RWPE1 (cell line): ENCODE measurements at regions not wholly inside any gene's neighbourhood (a gene's known extent, or its start where the extent isn't known, plus 50 kb on each side); places are given as distances from the start of the nearest gene placed in this dataset.

ENCODE experiments used
- CTCF ChIA-PET: fragments of 350-600 bp; sonication (Branson Sonifier 250); formaldehyde crosslinking; extraction: SDS; loops from one replicate; lab custom pipeline; 2021; lab: Yijun Ruan, JAX
- POLR2A ChIA-PET: fragments of 400-600 bp; formaldehyde crosslinking; extraction: SDS; loops from one replicate; lab custom pipeline; 2020; ENCODE audit warnings: antibody characterized with exemption; ENCODE audit not compliant: low non-redundant PET; lab: Yijun Ruan, JAX
- DNase-seq: peaks from one replicate; pipeline ENCODE4 v3.0.0; 2012; ENCODE audit warnings: low spot score
- H3K27ac ChIP-seq: fragments of 450-650 bp; 2 replicates; pipeline ENCODE4 v1.5.1; 2017
- TF ChIP-seq, protein P1 (sequence below): fragments of 450-650 bp; conservative IDR thresholded peaks from 2 replicates; pipeline ENCODE4 v1.5.1; 2017; ENCODE audit warnings: low read depth, mild to moderate bottlenecking

DNA sequence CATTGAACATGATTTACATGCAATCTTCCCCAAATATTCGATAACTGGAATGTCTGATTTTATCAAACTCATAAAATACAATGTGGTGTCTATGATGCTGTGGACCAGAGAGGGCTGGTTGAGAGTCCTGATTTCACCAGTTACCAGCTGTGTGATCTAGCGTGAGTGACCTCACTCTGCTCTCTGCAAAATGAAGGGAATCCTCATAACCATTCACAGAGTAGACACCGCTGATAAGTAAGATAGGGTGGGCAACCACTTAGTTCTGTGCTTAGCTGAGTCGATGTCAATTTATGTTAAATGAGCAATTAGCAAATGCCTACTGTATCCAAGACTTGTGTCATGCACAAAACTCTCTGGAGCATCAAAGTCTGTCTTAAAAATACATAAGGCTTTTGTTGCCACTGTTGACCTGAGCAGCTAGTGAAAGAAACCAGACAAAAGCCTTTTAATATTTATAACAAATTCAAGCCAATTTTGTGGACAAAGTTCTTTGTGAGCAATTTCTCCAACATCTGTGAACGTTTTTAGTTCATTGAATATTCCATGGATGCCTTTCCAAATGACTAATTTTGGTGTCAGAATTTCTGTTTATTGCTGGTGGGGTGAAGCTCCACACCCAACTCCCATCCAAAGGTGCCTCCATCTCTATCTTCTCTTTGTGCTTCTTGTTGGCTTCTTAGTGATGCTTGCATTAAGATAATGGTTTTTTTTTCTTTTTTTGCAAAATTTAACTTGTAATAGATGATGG lies 314.2 kb downstream of the ADRA2A start:
- no peak overlapping the region for H3K27ac ChIP-seq
- DNase-seq = no peak
- TF ChIP-seq, protein P1, sequence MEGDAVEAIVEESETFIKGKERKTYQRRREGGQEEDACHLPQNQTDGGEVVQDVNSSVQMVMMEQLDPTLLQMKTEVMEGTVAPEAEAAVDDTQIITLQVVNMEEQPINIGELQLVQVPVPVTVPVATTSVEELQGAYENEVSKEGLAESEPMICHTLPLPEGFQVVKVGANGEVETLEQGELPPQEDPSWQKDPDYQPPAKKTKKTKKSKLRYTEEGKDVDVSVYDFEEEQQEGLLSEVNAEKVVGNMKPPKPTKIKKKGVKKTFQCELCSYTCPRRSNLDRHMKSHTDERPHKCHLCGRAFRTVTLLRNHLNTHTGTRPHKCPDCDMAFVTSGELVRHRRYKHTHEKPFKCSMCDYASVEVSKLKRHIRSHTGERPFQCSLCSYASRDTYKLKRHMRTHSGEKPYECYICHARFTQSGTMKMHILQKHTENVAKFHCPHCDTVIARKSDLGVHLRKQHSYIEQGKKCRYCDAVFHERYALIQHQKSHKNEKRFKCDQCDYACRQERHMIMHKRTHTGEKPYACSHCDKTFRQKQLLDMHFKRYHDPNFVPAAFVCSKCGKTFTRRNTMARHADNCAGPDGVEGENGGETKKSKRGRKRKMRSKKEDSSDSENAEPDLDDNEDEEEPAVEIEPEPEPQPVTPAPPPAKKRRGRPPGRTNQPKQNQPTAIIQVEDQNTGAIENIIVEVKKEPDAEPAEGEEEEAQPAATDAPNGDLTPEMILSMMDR = no peak
- ChIA-PET POLR2A (no interaction called here), CTCF (no interaction called here)

DNA sequence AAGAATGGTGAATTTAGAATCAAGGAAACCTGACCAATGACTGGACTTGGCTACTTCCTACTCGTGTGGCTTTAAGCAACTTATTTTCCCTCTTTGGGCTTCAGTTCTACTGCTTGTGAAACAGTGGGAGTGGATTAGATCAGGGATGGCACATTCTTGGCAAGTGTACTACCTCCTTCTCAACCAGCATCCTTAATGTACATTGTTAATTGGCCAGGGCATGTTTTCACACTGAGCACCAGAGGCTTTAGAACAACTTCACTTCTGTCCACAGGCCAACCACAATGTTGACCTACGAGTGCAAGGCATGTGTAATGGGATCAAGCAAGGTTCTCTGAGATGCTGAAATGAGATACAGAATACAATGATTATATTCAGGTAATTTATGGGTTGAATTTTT lies 315.3 kb downstream of the ADRA2A start:
- ChIA-PET CTCF (no interaction called here), POLR2A (no interaction called here)
- DNase-seq = no peak
- H3K27ac ChIP-seq = no peak overlapping the region
- TF ChIP-seq, protein P1 = no peak

DNA sequence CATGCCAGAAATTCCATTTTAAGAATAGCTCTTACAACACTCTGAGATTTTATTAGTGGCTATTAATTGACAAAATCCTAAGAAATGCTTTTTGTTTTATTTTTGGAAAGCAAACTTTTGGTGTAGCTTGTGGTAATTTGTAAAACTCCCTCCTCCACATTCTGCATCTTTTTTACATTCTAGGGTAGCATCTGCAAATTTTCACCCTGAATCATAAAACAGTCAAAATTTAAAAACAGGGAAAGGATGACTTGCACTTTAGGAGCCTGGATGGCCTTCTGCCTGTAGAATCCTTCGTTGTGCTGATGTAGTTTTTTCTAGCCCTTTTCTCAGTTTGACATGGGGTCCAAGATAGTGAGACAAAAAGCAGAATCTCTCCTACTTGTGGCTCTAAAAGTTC lies 316.1 kb downstream of the ADRA2A start:
- DNase-seq = no peak
- TF ChIP-seq, protein P1 = no peak
- ChIA-PET POLR2A (no interaction called here), CTCF (interaction anchor here (0.6 to 0.7 kb wide), 2 partner anchors 267 to 763 kb away, joined by 3 read pairs; no protein-coding TSS in a partner anchor)
- no peak overlapping the region for H3K27ac ChIP-seq

DNA sequence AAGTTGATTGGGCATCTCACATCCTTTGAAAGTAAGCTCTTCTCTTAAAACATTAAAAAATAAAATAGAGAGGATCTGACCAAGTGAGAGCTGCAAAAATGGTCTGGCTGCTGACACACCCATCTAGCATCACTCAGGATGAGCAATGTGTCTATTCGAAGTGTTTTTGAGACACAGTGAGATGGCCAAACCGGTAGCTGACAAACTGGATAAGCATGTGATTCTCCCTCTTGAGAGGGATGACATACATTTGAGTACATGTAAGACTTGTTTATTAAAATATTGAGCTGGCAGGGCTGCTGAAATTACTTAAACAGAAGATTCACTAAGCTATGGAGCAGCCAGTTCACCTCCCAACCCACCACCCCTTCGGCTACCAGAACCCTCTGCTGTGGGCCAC lies 333.9 kb downstream of the ADRA2A start:
- TF ChIP-seq, protein P1 = no peak
- H3K27ac ChIP-seq = no peak overlapping the region
- CTCF ChIA-PET = interaction anchor here (0.6 kb wide), 1 partner anchor 812 kb away, joined by 3 read pairs; no protein-coding TSS in a partner anchor
- DNase-seq = no peak
- POLR2A ChIA-PET = no interaction called here

DNA sequence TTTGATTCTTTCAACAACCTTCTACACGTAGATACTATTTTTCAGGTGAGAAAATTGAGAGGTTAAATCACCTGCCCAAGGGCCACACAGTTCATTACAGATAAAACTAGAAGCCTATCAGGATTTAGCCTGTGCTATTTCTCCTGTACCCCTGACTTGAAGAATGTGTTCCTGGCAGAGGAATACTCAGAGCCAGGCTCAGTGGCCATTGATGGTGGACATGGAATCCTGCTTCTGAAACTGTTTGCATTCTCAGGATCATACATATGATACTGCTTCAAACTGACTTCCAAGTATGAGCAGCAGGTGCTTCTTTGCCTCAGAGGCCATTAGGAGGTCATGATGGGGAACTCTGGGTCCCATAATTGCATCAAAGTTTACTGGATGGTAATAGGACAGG lies 348.6 kb downstream of the ADRA2A start:
- TF ChIP-seq, protein P1 = no peak
- ChIA-PET CTCF (no interaction called here), POLR2A (no interaction called here)
- no peak overlapping the region for H3K27ac ChIP-seq
- DNase-seq = no peak

DNA sequence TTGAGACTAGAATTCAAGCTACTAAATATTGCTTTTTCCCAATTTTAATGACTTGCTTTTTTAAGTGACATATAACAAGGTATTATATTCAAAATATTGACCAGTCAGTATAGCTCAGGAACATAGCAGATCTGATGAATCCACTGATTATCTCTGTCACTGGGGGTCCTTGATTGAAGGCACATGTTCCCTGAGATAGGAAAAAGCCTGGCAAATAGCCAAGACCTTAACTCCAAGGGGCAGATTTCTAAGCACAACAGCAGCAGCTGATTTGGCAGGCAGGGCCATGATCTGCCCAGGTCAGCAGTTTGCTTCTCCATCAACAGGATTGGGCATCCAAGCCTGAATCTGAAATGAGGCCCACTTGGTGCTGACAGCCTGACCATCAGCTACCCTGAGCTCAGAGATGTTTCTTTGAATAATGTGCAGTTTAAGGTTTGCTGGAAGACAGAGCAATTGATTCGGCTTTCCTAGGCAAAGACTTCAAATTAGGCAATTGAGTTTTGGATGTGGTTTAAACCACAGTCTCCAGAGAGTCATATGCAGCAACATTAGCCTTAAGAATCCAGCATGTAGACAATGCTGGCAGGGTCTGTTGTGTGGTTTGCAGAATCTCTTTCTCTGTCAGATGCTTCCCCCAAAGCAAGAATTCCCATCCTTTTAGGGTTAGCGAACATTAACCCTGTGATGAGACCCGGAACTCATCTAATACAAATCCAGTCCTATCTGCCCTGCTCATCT lies 352.6 kb downstream of the ADRA2A start:
- no peak overlapping the region for H3K27ac ChIP-seq
- ChIA-PET POLR2A (no interaction called here), CTCF (no interaction called here)
- DNase-seq = no peak
- TF ChIP-seq, protein P1 = no peak
